Endothelial cell of umbilical vein (primary cell): ENCODE measurements at regions not wholly inside any gene's neighbourhood (a gene's known extent, or its start where the extent isn't known, plus 50 kb on each side); places are given as distances from the start of the nearest gene placed in this dataset.

Experiments
- BruUV-seq: library from RNA; stranded (reverse); fragments of 400-500 nt; replicated peaks from 2 replicates; lab custom pipeline; 2021; lab: Mats Ljungman, UMichigan
- CTCF ChIA-PET: fragments of 300-600, 350-600 bp; sonication (Branson Sonifier 250); formaldehyde crosslinking; loops from one replicate; lab custom pipeline; 2021; ENCODE audit warnings: antibody characterized with exemption, inconsistent platforms; lab: Charles Lee
- POLR2A ChIA-PET: fragments of 300-600, 350-600 bp; sonication (Branson Sonifier 250); formaldehyde crosslinking; loops from one replicate; lab custom pipeline; 2021; ENCODE audit warnings: antibody characterized with exemption, inconsistent platforms; lab: Charles Lee
- DNase-seq: peaks from one replicate; pipeline ENCODE4 v3.0.0-alpha.2; 2011; ENCODE audit warnings: low read depth, low spot score
- FAIRE-seq: peaks from 2 replicates; lab custom pipeline; 2011; peaks lifted over from hg19 to GRCh38; lab: Jason Lieb, UNC
- H2AFZ ChIP-seq: 2 replicates; pipeline ENCODE4 v1.6.0; 2012; ENCODE audit warnings: low read depth, low read length, control low read depth, inconsistent platforms
- H3K27ac ChIP-seq: 2 replicates; pipeline ENCODE4 v1.5.1; 2011; ENCODE audit warnings: low read depth, mild to moderate bottlenecking, control low read depth, low read length, moderate library complexity; ENCODE audit not compliant: insufficient read depth
- H3K27me3 ChIP-seq, 2 experiments: 2 replicates each; pipeline versions ENCODE4 v1.6.0 to v1.6.1; 2011; ENCODE audit warnings: low read length in 2 of 2, mixed read lengths in 1 of 2; ENCODE audit not compliant: control insufficient read depth in 2 of 2, insufficient read depth in 2 of 2
- H3K36me3 ChIP-seq, 2 experiments: 2 replicates in 1 of 2; 3 replicates in 1 of 2; pipeline ENCODE4 v1.5.1; 2011; ENCODE audit warnings: low read length in 2 of 2, mild to moderate bottlenecking in 1 of 2, moderate library complexity in 1 of 2; ENCODE audit not compliant: control insufficient read depth in 2 of 2, insufficient read depth in 2 of 2; ENCODE audit errors: extremely low read depth in 1 of 2
- H3K4me1 ChIP-seq: 3 replicates; pipeline ENCODE4 v1.5.1; 2011; ENCODE audit warnings: mild to moderate bottlenecking, low read length; ENCODE audit not compliant: control insufficient read depth, insufficient read depth; ENCODE audit errors: extremely low read depth
- H3K4me2 ChIP-seq: 2 replicates; pipeline ENCODE4 v1.6.1; 2011; ENCODE audit warnings: low read length, control low read depth, mixed read lengths; ENCODE audit not compliant: insufficient read depth
- H3K4me3 ChIP-seq, 3 experiments: fragments of 200-600 bp in 1 of 3; sonication (generic), shearing (Covaris generic) in 1 of 3; replicated peaks in 1 of 3; 2 replicates each; pipeline ENCODE4 v1.5.1; 2011 to 2016; ENCODE audit warnings: control low read depth in 3 of 3, low read length in 3 of 3, mild to moderate bottlenecking in 2 of 3, inconsistent platforms in 1 of 3, low read depth in 1 of 3, moderate library complexity in 1 of 3; ENCODE audit not compliant: insufficient read depth in 1 of 3
- H3K79me2 ChIP-seq: 2 replicates; pipeline ENCODE4 v1.6.0; 2012; ENCODE audit warnings: low read length, inconsistent platforms; ENCODE audit not compliant: control insufficient read depth, insufficient read depth
- H3K9ac ChIP-seq: replicated peaks from 2 replicates; pipeline ENCODE3; 2011; ENCODE audit warnings: low read length, control low read depth; ENCODE audit not compliant: insufficient read depth; ENCODE audit errors: extremely low read depth
- H3K9me1 ChIP-seq: replicated peaks from 3 replicates; pipeline ENCODE4 v1.6.0; 2011; ENCODE audit warnings: mild to moderate bottlenecking, low read length; ENCODE audit not compliant: control insufficient read depth, insufficient read depth; ENCODE audit errors: extremely low read depth
- H3K9me3 ChIP-seq: replicated peaks from 2 replicates; pipeline ENCODE4 v1.5.1; 2012; ENCODE audit warnings: low read length, inconsistent platforms; ENCODE audit not compliant: control insufficient read depth, insufficient read depth
- H4K20me1 ChIP-seq: replicated peaks from 2 replicates; pipeline ENCODE3; 2011; ENCODE audit warnings: mild to moderate bottlenecking, low read length; ENCODE audit not compliant: control insufficient read depth, insufficient read depth; ENCODE audit errors: extremely low read depth
- CTCF ChIP-seq, 2 donors: IDR thresholded peaks; 1 replicate in 1 of 2; 2 replicates in 1 of 2; pipeline ENCODE4 v1.5.1; 2011; ENCODE audit warnings: low read length in 2 of 2, mild to moderate bottlenecking in 2 of 2, moderate library complexity in 2 of 2, control low read depth in 1 of 2, inconsistent platforms in 1 of 2, low read depth in 1 of 2; ENCODE audit not compliant: insufficient read depth in 1 of 2; ENCODE audit errors: extremely low read depth in 1 of 2
- EZH2 ChIP-seq: IDR thresholded peaks from 2 replicates; pipeline ENCODE4 v1.6.1; 2012; ENCODE audit warnings: borderline replicate concordance, low read depth, mild to moderate bottlenecking, moderate library complexity, low read length, inconsistent platforms; ENCODE audit not compliant: severe bottlenecking
- FOS ChIP-seq: IDR thresholded peaks from 2 replicates; pipeline ENCODE4 v1.6.1; 2011; ENCODE audit warnings: mild to moderate bottlenecking, low read length, moderate library complexity, borderline replicate concordance; ENCODE audit not compliant: insufficient read depth
- GATA2 ChIP-seq: IDR thresholded peaks from 2 replicates; pipeline ENCODE4 v1.7.0; 2011; ENCODE audit warnings: low read depth, mild to moderate bottlenecking, moderate library complexity, mixed read lengths, low read length; ENCODE audit not compliant: insufficient read length, insufficient read depth
- JUN ChIP-seq: IDR thresholded peaks from 2 replicates; pipeline ENCODE4 v1.6.1; 2011; ENCODE audit warnings: borderline replicate concordance, low read depth; ENCODE audit not compliant: insufficient read length, insufficient read depth
- MYC ChIP-seq: IDR thresholded peaks from one replicate; pipeline ENCODE4 v1.6.1; 2011; ENCODE audit warnings: mild to moderate bottlenecking, low read depth, low read length
- POLR2A ChIP-seq: IDR thresholded peaks from 2 replicates; pipeline ENCODE4 v1.6.1; 2012; ENCODE audit warnings: low read depth, mild to moderate bottlenecking, control low read depth, low read length
- POLR2AphosphoS5 ChIP-seq: IDR thresholded peaks from 2 replicates; pipeline ENCODE4 v1.6.1; 2012; ENCODE audit warnings: low read depth, mild to moderate bottlenecking, control low read depth, low read length, moderate library complexity; ENCODE audit not compliant: insufficient read depth
- dilution Hi-C: fragments of 300-500 bp; cut with MboI; formaldehyde crosslinking; loops from one replicate; pipeline ENCODE4 v1.15.0; 2019; ENCODE audit warnings: low sequenced_read_pairs; ENCODE audit not compliant: extremely low pct_ligation_motif_present
- intact Hi-C: fragments of 100-400 bp; cut with micrococcal nuclease; formaldehyde crosslinking; loops from one replicate; pipeline ENCODE4 v1.10.0; 2022
- TF ChIP-seq, protein P1 (sequence below): IDR thresholded peaks from 2 replicates; pipeline ENCODE4 v1.6.1; 2011; ENCODE audit not compliant: insufficient read depth, insufficient read length

- Histone ChIP-seq H3K36me3 (no peaks in the 10 kb centered on the region), H3K4me1 (no peaks in the 10 kb centered on the region), H4K20me1 (no peaks in the 10 kb centered on the region), H3K4me2 (no peak overlapping the region), H2AFZ (no peak overlapping the region), H3K9ac (no peak overlapping the region), H3K79me2 (no peaks in the 10 kb centered on the region), H3K9me1 (no peaks in the 10 kb centered on the region), H3K27me3 (no peaks in the 10 kb centered on the region), H3K9me3 (no peaks in the 10 kb centered on the region), H3K4me3 (no peak overlapping the region), H3K27ac (no peak overlapping the region)
- dilution Hi-C loops (no loop called here), intact Hi-C loops (no loop called here)
- DNase-seq, result no peak
- ChIA-PET POLR2A (no interaction called here), CTCF (no interaction called here)
- BruUV-seq, result no TSS peak
- TF ChIP-seq MYC (no peak), GATA2 (no peak), POLR2A (no peak), CTCF (IDR thresholded peaks at IDR 0.05; ENCODE audit: extremely low read depth in 1 of 2, insufficient read depth in 1 of 2, low read depth in 1 of 2, low read length in 2 of 2) (no peak), JUN (no peak)
- no peak for FAIRE-seq
Measured at GRCh38 chr18:79582978-79583377, 96.6 kb upstream of the CTDP1 start.

DNA sequence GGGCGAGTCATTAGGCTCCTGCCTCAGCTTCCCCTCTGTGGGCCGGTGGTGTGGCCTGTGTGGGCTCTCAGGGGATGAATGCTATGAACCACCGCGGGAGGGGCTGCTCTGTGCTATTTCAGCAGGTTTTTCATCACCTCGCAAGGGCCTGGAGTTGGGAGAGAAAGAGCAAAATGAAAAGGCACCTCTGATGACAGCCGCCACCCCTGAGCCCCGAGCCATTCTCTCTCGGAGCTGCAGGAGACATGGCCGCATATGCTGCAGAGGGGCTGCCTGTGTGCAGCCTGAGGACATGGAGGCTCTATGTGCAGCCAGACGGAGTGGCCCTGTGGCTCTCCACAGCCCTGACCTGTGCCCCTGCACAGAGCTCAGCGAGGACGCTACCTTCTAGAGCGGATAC lies 96.2 kb upstream of the CTDP1 start:
- FAIRE-seq (no peak), DNase-seq (no peak)
- no peak overlapping the region for H3K4me3 ChIP-seq
- no peaks in the 10 kb centered on the region for H3K36me3 ChIP-seq
- H3K9me1 ChIP-seq, result no peaks in the 10 kb centered on the region
- dilution Hi-C loops, result no loop called here
- intact Hi-C loops, result no loop called here
- H3K4me1 ChIP-seq, result no peaks in the 10 kb centered on the region
- no peak overlapping the region for H3K9ac ChIP-seq
- no peak overlapping the region for H2AFZ ChIP-seq
- no peaks in the 10 kb centered on the region for H3K9me3 ChIP-seq
- H3K79me2 ChIP-seq, result no peaks in the 10 kb centered on the region
- ChIA-PET CTCF (no interaction called here), POLR2A (no interaction called here)
- TF ChIP-seq, protein P1, sequence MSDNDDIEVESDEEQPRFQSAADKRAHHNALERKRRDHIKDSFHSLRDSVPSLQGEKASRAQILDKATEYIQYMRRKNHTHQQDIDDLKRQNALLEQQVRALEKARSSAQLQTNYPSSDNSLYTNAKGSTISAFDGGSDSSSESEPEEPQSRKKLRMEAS, result no peak
- TF ChIP-seq CTCF (IDR thresholded peaks at IDR 0.05; ENCODE audit: extremely low read depth in 1 of 2, insufficient read depth in 1 of 2, low read depth in 1 of 2, low read length in 2 of 2) (no peak), EZH2 (no peak), JUN (no peak), MYC (no peak), GATA2 (no peak), POLR2AphosphoS5 (no peak), FOS (no peak), POLR2A (no peak)
- H4K20me1 ChIP-seq, result no peaks in the 10 kb centered on the region
- no TSS peak for BruUV-seq
- H3K27me3 ChIP-seq, result no peaks in the 10 kb centered on the region
- no peak overlapping the region for H3K4me2 ChIP-seq
- H3K27ac ChIP-seq, result no peak overlapping the region
